H1 (cell line): ENCODE measurements at regions not wholly inside any gene's neighbourhood (a gene's known extent, or its start where the extent isn't known, plus 50 kb on each side); places are given as distances from the start of the nearest gene placed in this dataset.

Experiments
- CTCF ChIA-PET: fragments of 300-600 bp; sonication (Branson Sonifier 250); formaldehyde crosslinking; loops from one replicate; lab custom pipeline; 2021; ENCODE audit not compliant: partially characterized antibody; lab: Charles Lee
- POLR2A ChIA-PET: fragments of 300-600 bp; sonication (Branson Sonifier 250); formaldehyde crosslinking; loops from one replicate; lab custom pipeline; 2021; ENCODE audit warnings: inconsistent platforms; ENCODE audit not compliant: partially characterized antibody; lab: Charles Lee
- DNase-seq, 2 experiments: peaks; one replicate each; pipeline versions ENCODE4 v3.0.0 to v3.0.0-alpha.2; 2010 to 2022; ENCODE audit warnings: low spot score in 2 of 2, low read depth in 1 of 2, mixed read lengths in 1 of 2
- FAIRE-seq: peaks from 2 replicates; lab custom pipeline; 2011; peaks lifted over from hg19 to GRCh38; lab: Jason Lieb, UNC
- H2AFZ ChIP-seq: 2 replicates; pipeline ENCODE4 v1.8.1; 2012; ENCODE audit warnings: low read length, inconsistent platforms
- H2AK5ac ChIP-seq: 2 replicates; pipeline ENCODE4 v1.6.1; 2013; ENCODE audit warnings: low read depth, low read length
- H2BK120ac ChIP-seq: replicated peaks from 2 replicates; pipeline ENCODE3; 2013; ENCODE audit warnings: low read depth, low read length, inconsistent platforms
- H2BK12ac ChIP-seq: 2 replicates; pipeline ENCODE4 v1.6.1; 2013; ENCODE audit warnings: low read depth, low read length
- H2BK15ac ChIP-seq: 2 replicates; pipeline ENCODE4 v1.6.1; 2013; ENCODE audit warnings: low read length
- H2BK20ac ChIP-seq: 2 replicates; pipeline ENCODE4 v1.6.1; 2013; ENCODE audit warnings: low read length
- H2BK5ac ChIP-seq: 2 replicates; pipeline ENCODE4 v1.6.1; 2013; ENCODE audit warnings: low read depth, low read length
- H3K14ac ChIP-seq: 2 replicates; pipeline ENCODE4 v1.6.1; 2013; ENCODE audit warnings: inconsistent platforms; ENCODE audit not compliant: insufficient read length
- H3K18ac ChIP-seq: 2 replicates; pipeline ENCODE4 v1.6.1; 2013; ENCODE audit warnings: low read length; ENCODE audit errors: extremely low read depth
- H3K23ac ChIP-seq: 2 replicates; pipeline ENCODE4 v1.6.1; 2013; ENCODE audit warnings: inconsistent platforms; ENCODE audit not compliant: insufficient read length
- H3K23me2 ChIP-seq: 2 replicates; pipeline ENCODE4 v1.6.1; 2013; ENCODE audit warnings: low read depth, low read length
- H3K27ac ChIP-seq: 2 replicates; pipeline ENCODE4 v1.6.1; 2011; ENCODE audit warnings: low read depth, low read length, inconsistent platforms
- H3K27me3 ChIP-seq, 4 experiments: replicated peaks in 1 of 4; 1 replicate in 1 of 4; 2 replicates in 3 of 4; pipeline versions ENCODE4 v1.6.1 to v1.8.1; 2011 to 2013; ENCODE audit warnings: low read length in 3 of 4, mild to moderate bottlenecking in 3 of 4, inconsistent platforms in 2 of 4, mixed read lengths in 2 of 4, moderate library complexity in 1 of 4; ENCODE audit not compliant: control insufficient read depth in 3 of 4, insufficient read depth in 3 of 4; ENCODE audit errors: extremely low read depth in 1 of 4
- H3K36me3 ChIP-seq, 4 experiments: 2 replicates each; pipeline versions ENCODE4 v1.6.1 to v1.8.1; 2011 to 2013; ENCODE audit warnings: mild to moderate bottlenecking in 4 of 4, low read length in 3 of 4, moderate library complexity in 2 of 4, control low read depth in 1 of 4, inconsistent platforms in 1 of 4; ENCODE audit not compliant: insufficient read depth in 4 of 4, control insufficient read depth in 2 of 4
- H3K4ac ChIP-seq: replicated peaks from 2 replicates; pipeline ENCODE3; 2013; ENCODE audit warnings: low read length, low read depth, mixed read lengths, inconsistent platforms; ENCODE audit not compliant: insufficient read length
- H3K4me1 ChIP-seq, 4 experiments: replicated peaks in 1 of 4; 1 replicate in 1 of 4; 2 replicates in 3 of 4; pipeline versions ENCODE4 v1.6.1 to v1.8.1; 2011 to 2013; ENCODE audit warnings: low read length in 3 of 4, inconsistent platforms in 2 of 4, mixed read lengths in 1 of 4; ENCODE audit not compliant: insufficient read depth in 4 of 4, control insufficient read depth in 3 of 4
- H3K4me2 ChIP-seq, 2 experiments: 2 replicates each; pipeline versions ENCODE4 v1.6.1 to v1.8.1; 2011 to 2013; ENCODE audit warnings: low read depth in 2 of 2, low read length in 2 of 2, control low read depth in 1 of 2, inconsistent platforms in 1 of 2, mild to moderate bottlenecking in 1 of 2; ENCODE audit not compliant: insufficient read depth in 1 of 2
- H3K4me3 ChIP-seq, 4 experiments: fragments of 200-600, 300-600 bp in 1 of 4; sonication (generic), shearing (Covaris generic), sonication (Bioruptor Twin) in 1 of 4; 2 replicates each; pipeline versions ENCODE4 v1.5.1 to v1.8.1; 2011 to 2016; ENCODE audit warnings: low read length in 4 of 4, low read depth in 3 of 4, control low read depth in 2 of 4, inconsistent platforms in 2 of 4, mild to moderate bottlenecking in 2 of 4, mixed read lengths in 1 of 4, moderate library complexity in 1 of 4; ENCODE audit not compliant: insufficient read depth in 2 of 4; ENCODE audit errors: extremely low read depth in 1 of 4
- H3K56ac ChIP-seq: replicated peaks from 2 replicates; pipeline ENCODE3; 2013; ENCODE audit warnings: low read depth, mild to moderate bottlenecking, mixed read lengths, low read length, inconsistent platforms; ENCODE audit not compliant: insufficient read length
- H3K79me1 ChIP-seq: 2 replicates; pipeline ENCODE4 v1.6.1; 2013; ENCODE audit warnings: low read depth, low read length, control low read depth
- H3K79me2 ChIP-seq, 2 experiments: 2 replicates each; pipeline versions ENCODE4 v1.6.1 to v1.8.1; 2012 to 2013; ENCODE audit warnings: low read length in 2 of 2, mild to moderate bottlenecking in 2 of 2, inconsistent platforms in 1 of 2; ENCODE audit not compliant: insufficient read depth in 2 of 2, control insufficient read depth in 1 of 2
- H3K9ac ChIP-seq, 4 experiments: replicated peaks in 1 of 4; 1 replicate in 1 of 4; 2 replicates in 3 of 4; pipeline versions ENCODE4 v1.6.1 to v1.8.1; 2011 to 2013; ENCODE audit warnings: low read depth in 3 of 4, low read length in 3 of 4, control low read depth in 2 of 4, mild to moderate bottlenecking in 2 of 4, moderate library complexity in 2 of 4, inconsistent platforms in 1 of 4; ENCODE audit errors: extremely low read depth in 1 of 4
- H3K9me3 ChIP-seq, 2 experiments: 2 replicates each; pipeline versions ENCODE4 v1.6.1 to v1.8.1; 2012 to 2013; ENCODE audit warnings: mild to moderate bottlenecking in 2 of 2, moderate library complexity in 2 of 2, control low read depth in 1 of 2, inconsistent platforms in 1 of 2, low read depth in 1 of 2, low read length in 1 of 2, mixed read lengths in 1 of 2; ENCODE audit not compliant: insufficient read depth in 2 of 2
- H4K20me1 ChIP-seq, 2 experiments: replicated peaks in 1 of 2; 2 replicates each; pipeline versions ENCODE3 to v1.8.1; 2011 to 2013; ENCODE audit warnings: inconsistent platforms in 2 of 2, low read length in 2 of 2, mild to moderate bottlenecking in 1 of 2; ENCODE audit not compliant: insufficient read depth in 2 of 2, control insufficient read depth in 1 of 2
- H4K5ac ChIP-seq: 2 replicates; pipeline ENCODE4 v1.6.1; 2013; ENCODE audit warnings: low read length, low read depth, mixed read lengths, inconsistent platforms; ENCODE audit not compliant: insufficient read length
- H4K8ac ChIP-seq: 2 replicates; pipeline ENCODE4 v1.8.0; 2013; ENCODE audit warnings: mild to moderate bottlenecking, moderate library complexity, low read length, inconsistent platforms; ENCODE audit not compliant: insufficient read depth; ENCODE audit errors: extremely low read depth
- H4K91ac ChIP-seq: replicated peaks from 2 replicates; pipeline ENCODE3; 2013; ENCODE audit warnings: low read length, mixed read lengths, inconsistent platforms; ENCODE audit not compliant: insufficient read length
- BRCA1 ChIP-seq: IDR thresholded peaks from 2 replicates; pipeline ENCODE4 v1.6.1; 2012; ENCODE audit warnings: low read depth, low read length, improper control_type of control experiment
- E2F6 ChIP-seq: IDR thresholded peaks from 2 replicates; pipeline ENCODE4 v1.6.1; 2012; ENCODE audit warnings: inconsistent platforms
- JUN ChIP-seq: IDR thresholded peaks from 2 replicates; pipeline ENCODE4 v1.6.1; 2011; ENCODE audit warnings: low read depth, mild to moderate bottlenecking, improper control_type of control experiment, low read length
- KDM1A ChIP-seq: fragments of 200-600, 300-600 bp; sonication (generic); IDR thresholded peaks from 2 replicates; pipeline ENCODE4 v1.7.1; 2016; ENCODE audit warnings: mild to moderate bottlenecking, low read length, borderline replicate concordance
- MAX ChIP-seq: IDR thresholded peaks from 2 replicates; pipeline ENCODE4 v1.6.1; 2012; ENCODE audit warnings: inconsistent platforms
- NANOG ChIP-seq: IDR thresholded peaks from 2 replicates; pipeline ENCODE4 v1.6.1; 2011; ENCODE audit warnings: low read length, low read depth, mild to moderate bottlenecking, inconsistent platforms; ENCODE audit not compliant: insufficient read depth, poor library complexity, severe bottlenecking
- POU5F1 ChIP-seq: IDR thresholded peaks from 2 replicates; pipeline ENCODE4 v1.6.1; 2011; ENCODE audit warnings: low read depth, mild to moderate bottlenecking, low read length, moderate library complexity
- SIRT6 ChIP-seq: IDR thresholded peaks from one replicate; pipeline ENCODE4 v1.7.1; 2012; ENCODE audit warnings: low read length, inconsistent platforms
- TCF12 ChIP-seq: IDR thresholded peaks from 2 replicates; pipeline ENCODE4 v1.6.1; 2011; ENCODE audit warnings: low read depth, mild to moderate bottlenecking, low read length
- whole genome bisulfite sequencing, 2 experiments: shearing (Covaris generic) in 1 of 2; methylation state at CpG; one replicate each; pipeline versions ENCODE4 v1.1.6 to v1.1.7; 2013 to 2015; ENCODE audit warnings: low lambda C conversion rate in 2 of 2, mixed read lengths in 2 of 2, inconsistent platforms in 1 of 2, low coverage in 1 of 2, missing lambda C conversion rate in 1 of 2; ENCODE audit not compliant: insufficient replicate concordance in 2 of 2, insufficient coverage in 1 of 2, insufficient read length in 1 of 2; ENCODE audit errors: extremely low coverage in 1 of 2, missing lambda C conversion rate in 1 of 2; 5-methylcytosine and 5-hydroxymethylcytosine counted together

DNA sequence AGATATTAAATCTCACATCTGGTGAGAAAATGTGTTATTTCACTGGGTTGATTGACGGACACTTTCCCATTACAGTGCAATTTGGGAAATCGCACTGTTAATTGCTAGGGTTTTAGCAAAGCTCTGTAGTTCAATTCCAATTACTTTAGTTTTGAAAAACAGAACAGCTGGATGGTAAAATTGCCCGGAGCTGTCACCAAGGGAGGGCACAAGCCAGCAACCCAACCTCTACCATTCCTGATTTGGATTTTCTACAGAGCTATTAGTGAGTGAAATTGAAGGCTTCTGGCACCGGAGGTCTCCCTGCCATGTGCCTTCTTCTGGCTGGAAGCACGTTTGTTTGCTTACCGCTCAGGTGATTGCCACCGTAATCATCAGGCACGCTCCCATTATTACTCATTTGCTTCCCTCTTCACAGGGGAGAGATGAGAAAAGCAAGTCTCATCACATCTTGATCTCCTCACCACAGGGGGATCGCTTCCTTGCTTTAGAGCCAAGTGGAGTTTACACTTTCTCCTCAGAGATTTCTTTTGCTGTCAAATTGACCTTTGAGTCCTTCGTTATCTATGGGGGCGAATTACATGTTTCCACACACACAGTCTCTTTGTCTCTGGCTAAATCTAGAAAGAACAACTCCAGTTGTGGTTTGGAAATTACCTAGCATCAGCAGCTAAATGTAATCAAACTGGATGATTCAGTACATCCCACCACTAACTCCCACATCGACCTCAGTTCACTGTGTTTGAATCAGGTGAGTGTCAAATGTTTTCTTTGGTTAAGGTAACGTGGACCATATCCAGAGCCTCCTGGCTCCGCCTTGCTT, 421.7 kb upstream of the GOLIM4 start:
- POLR2A ChIA-PET = interaction anchor here (1.4 kb wide), 1 partner anchor 33 kb away, joined by 3 read pairs; no protein-coding TSS in a partner anchor
- Histone ChIP-seq H3K9ac (no peak overlapping the region), H3K27ac (no peak overlapping the region), H3K9me3 (no peaks in the 10 kb centered on the region), H3K4me2 (no peak overlapping the region), H2BK12ac (peak overlapping the region; percentile 91), H3K4me1 (peaks cover 2 to 15% (median 5%) of the 10 kb centered on the region in 4 experiments; a peak in 4 of 7 replicates), H2BK5ac (peak overlapping the region; percentile 3; the same call in 1 of the 2 replicates), H3K27me3 (no peaks in the 10 kb centered on the region), H4K91ac (peak overlapping the region; percentile 36), H3K56ac (no peak overlapping the region), H3K36me3 (no peaks in the 10 kb centered on the region), H3K18ac (peak overlapping the region; percentile 28; the same call in 1 of the 2 replicates), H3K14ac (no peak overlapping the region), H3K4me3 (no peak overlapping the region), H2AFZ (no peak overlapping the region), H3K79me2 (no peaks in the 10 kb centered on the region), H3K23me2 (no peaks in the 10 kb centered on the region), H2BK120ac (no peak overlapping the region), H3K79me1 (no peaks in the 10 kb centered on the region), H3K4ac (peak overlapping the region; percentile 10), H4K20me1 (no peaks in the 10 kb centered on the region), H4K8ac (no peak overlapping the region), H2BK20ac (peak overlapping the region; percentile 26; the same call in 1 of the 2 replicates), H4K5ac (no peak overlapping the region), H3K23ac (no peak overlapping the region), H2BK15ac (no peak overlapping the region), H2AK5ac (no peak overlapping the region)
- CTCF ChIA-PET = interaction anchor here (0.5 to 3.0 kb wide), 8 partner anchors 14 to 370 kb away, joined by 3 to 20 read pairs (median 4); no protein-coding TSS in a partner anchor
- 83% methylated on average over 14 of the region's 14 CpGs; no CpG with 5 or more reads in 1 of the 2 experiments for WGBS, 2 experiments
- FAIRE-seq (no peak), DNase-seq (no peak)
- TF ChIP-seq JUN (no peak), TCF12 (no peak), E2F6 (peak; percentile 61; the same call in 1 of the 2 replicates), BRCA1 (no peak), POU5F1 (no peak), SIRT6 (no peak), MAX (peak; percentile 69), NANOG (peak; percentile 19), KDM1A (no peak)
